ENCODE measurements at regions not wholly inside any gene's neighbourhood (a gene's known extent, or its start where the extent isn't known, plus 50 kb on each side); places are given as distances from the start of the nearest gene placed in this dataset.

DNA sequence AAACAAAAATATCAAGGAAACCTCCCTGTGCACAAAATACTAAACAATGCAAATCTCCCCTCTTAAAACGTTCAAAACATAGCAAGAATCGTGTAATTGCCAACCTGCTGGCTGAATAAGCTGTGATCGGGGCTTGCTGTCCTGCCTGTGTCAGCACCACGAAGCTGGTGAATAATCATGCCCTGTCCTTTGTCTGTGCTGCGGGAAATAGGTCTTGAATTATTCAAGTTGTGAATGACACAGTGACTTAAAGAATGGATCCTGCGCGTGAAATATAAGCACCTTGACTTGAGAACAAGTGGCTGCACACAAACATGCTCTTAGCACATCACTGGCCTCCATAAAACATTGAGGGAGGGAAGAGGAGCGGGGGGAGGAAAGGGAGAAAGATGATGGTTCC is 130.2 kb downstream of the OAT start:
- TF ChIP-seq, protein P1, sequence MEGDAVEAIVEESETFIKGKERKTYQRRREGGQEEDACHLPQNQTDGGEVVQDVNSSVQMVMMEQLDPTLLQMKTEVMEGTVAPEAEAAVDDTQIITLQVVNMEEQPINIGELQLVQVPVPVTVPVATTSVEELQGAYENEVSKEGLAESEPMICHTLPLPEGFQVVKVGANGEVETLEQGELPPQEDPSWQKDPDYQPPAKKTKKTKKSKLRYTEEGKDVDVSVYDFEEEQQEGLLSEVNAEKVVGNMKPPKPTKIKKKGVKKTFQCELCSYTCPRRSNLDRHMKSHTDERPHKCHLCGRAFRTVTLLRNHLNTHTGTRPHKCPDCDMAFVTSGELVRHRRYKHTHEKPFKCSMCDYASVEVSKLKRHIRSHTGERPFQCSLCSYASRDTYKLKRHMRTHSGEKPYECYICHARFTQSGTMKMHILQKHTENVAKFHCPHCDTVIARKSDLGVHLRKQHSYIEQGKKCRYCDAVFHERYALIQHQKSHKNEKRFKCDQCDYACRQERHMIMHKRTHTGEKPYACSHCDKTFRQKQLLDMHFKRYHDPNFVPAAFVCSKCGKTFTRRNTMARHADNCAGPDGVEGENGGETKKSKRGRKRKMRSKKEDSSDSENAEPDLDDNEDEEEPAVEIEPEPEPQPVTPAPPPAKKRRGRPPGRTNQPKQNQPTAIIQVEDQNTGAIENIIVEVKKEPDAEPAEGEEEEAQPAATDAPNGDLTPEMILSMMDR (IDR thresholded peaks at IDR 0.05) = no peak
- Histone ChIP-seq H3K9me3 (no peaks in the 10 kb centered on the region), H3K4me1 (peaks cover 6 to 14% of the 10 kb centered on the region in 2 donors), H3K4me3 (no peak overlapping the region), H3K36me3 (no peaks in the 10 kb centered on the region), H3K27me3 (no peaks in the 10 kb centered on the region), H3K27ac (no peak overlapping the region)
- peak in 1 of 2 donors; percentile 16 for DNase-seq (ENCODE audit: low spot score in 2 of 2)
- intact Hi-C loops (cut with DNase I) = loop anchor here (10.0 kb wide), 1 partner anchor 704 kb away; no protein-coding TSS in a partner anchor

GRCh38 chr10:124287791-124288190 is 130.9 kb downstream of the OAT start:
- peak in 1 of 2 donors; percentile 40 for DNase-seq (ENCODE audit: low spot score in 2 of 2)

GRCh38 chr10:124287071-124287685 is 131.5 kb downstream of the OAT start:
- Histone ChIP-seq H3K27me3 (no peaks in the 10 kb centered on the region), H3K27ac (peak overlapping the region in 1 of 2 donors; percentile 17), H3K36me3 (no peaks in the 10 kb centered on the region), H3K4me1 (peaks cover 6 to 14% of the 10 kb centered on the region in 2 donors), H3K9me3 (no peaks in the 10 kb centered on the region), H3K4me3 (no peak overlapping the region)
- TF ChIP-seq, protein P1 (IDR thresholded peaks at IDR 0.05) = no peak
- DNase-seq (ENCODE audit: low spot score in 2 of 2) = peak in 1 of 2 donors; percentile 51
- intact Hi-C loops (cut with DNase I) = loop anchor here (10.0 kb wide), 1 partner anchor 702 kb away; no protein-coding TSS in a partner anchor

More at GRCh38 chr10:124287791-124288190, 130.9 kb downstream of the OAT start:
- peaks cover 6 to 14% of the 10 kb centered on the region in 2 donors for H3K4me1 ChIP-seq
- no peaks in the 10 kb centered on the region for H3K36me3 ChIP-seq
- no peak overlapping the region for H3K27ac ChIP-seq
- H3K9me3 ChIP-seq = no peaks in the 10 kb centered on the region
- H3K4me3 ChIP-seq = no peak overlapping the region
- TF ChIP-seq, protein P1 (IDR thresholded peaks at IDR 0.05) = no peak
- intact Hi-C loops (cut with DNase I) = loop anchor here (10.0 kb wide), 1 partner anchor 703 kb away; no protein-coding TSS in a partner anchor
- no peaks in the 10 kb centered on the region for H3K27me3 ChIP-seq

GRCh38 chr10:124286621-124287020 is 132.1 kb downstream of the OAT start:
- Histone ChIP-seq H3K27me3 (no peaks in the 10 kb centered on the region), H3K27ac (peak overlapping the region in 1 of 2 donors; percentile 69), H3K4me1 (peaks cover 6 to 14% of the 10 kb centered on the region in 2 donors), H3K36me3 (no peaks in the 10 kb centered on the region), H3K4me3 (no peak overlapping the region), H3K9me3 (no peaks in the 10 kb centered on the region)
- intact Hi-C loops (cut with DNase I) = loop anchor here (10.0 kb wide), 1 partner anchor 702 kb away; no protein-coding TSS in a partner anchor
- no peak for DNase-seq (ENCODE audit: low spot score in 2 of 2)
- TF ChIP-seq, protein P1 (IDR thresholded peaks at IDR 0.05) = no peak

DNA sequence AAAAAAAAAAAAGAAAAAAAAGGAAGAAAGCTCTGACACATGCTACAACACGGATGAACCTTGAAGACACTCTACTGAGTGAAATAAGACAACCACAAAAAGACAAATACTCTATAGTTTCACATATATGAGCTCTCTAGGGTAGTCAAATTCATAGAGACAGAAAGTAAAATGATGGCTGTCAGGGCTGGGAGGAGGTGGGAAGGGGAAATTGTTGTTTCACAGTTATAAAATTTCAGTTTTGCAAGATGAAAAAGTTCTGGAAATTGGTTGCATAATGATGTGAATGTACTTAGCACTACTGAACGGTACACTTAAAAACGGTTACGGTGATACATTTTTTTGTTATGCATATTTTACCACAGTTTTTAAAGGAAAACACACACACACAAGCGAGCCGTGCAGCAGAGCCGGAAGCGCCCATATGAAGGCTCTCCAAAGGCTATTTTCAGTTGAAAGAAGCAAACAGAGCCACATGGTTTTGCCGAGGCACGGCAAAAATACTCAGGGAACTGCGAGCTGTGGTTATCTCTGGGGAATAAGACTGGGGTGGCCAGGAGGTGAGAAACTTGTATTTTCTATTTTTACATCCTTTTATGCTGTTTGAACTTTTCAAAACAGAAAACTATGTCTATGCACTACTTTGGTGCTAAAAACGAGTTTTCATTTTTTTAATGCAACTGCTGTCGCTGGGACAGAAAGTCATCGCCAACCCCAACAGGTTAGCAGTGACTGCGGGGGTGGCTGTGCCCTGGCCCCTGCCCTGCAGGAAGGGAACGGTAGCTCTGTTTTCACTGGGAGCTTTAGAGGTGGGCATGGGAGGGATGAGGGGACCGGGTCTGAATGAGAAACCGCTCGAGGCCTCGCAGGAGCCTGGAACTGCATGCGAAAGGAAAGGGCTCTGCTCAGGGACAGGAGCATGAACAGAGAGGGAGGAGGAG is 132.9 kb downstream of the OAT start:
- TF ChIP-seq, protein P1 (IDR thresholded peaks at IDR 0.05) = no peak
- Histone ChIP-seq H3K9me3 (no peaks in the 10 kb centered on the region), H3K27me3 (no peaks in the 10 kb centered on the region), H3K4me3 (peak overlapping the region in 1 of 2 donors; percentile 36), H3K27ac (peak overlapping the region; percentile 35 to 69), H3K4me1 (peaks cover 6 to 14% of the 10 kb centered on the region in 2 donors), H3K36me3 (no peaks in the 10 kb centered on the region)
- intact Hi-C loops (cut with DNase I) = loop anchor here (10.0 kb wide), 1 partner anchor 701 kb away; no protein-coding TSS in a partner anchor
- peak in 1 of 2 donors; percentile 74 for DNase-seq (ENCODE audit: low spot score in 2 of 2)

Data from ascending aorta (tissue), 2 donors.